ENCODE measurements at regions not wholly inside any gene's neighbourhood (a gene's known extent, or its start where the extent isn't known, plus 50 kb on each side); places are given as distances from the start of the nearest gene placed in this dataset.

DNA sequence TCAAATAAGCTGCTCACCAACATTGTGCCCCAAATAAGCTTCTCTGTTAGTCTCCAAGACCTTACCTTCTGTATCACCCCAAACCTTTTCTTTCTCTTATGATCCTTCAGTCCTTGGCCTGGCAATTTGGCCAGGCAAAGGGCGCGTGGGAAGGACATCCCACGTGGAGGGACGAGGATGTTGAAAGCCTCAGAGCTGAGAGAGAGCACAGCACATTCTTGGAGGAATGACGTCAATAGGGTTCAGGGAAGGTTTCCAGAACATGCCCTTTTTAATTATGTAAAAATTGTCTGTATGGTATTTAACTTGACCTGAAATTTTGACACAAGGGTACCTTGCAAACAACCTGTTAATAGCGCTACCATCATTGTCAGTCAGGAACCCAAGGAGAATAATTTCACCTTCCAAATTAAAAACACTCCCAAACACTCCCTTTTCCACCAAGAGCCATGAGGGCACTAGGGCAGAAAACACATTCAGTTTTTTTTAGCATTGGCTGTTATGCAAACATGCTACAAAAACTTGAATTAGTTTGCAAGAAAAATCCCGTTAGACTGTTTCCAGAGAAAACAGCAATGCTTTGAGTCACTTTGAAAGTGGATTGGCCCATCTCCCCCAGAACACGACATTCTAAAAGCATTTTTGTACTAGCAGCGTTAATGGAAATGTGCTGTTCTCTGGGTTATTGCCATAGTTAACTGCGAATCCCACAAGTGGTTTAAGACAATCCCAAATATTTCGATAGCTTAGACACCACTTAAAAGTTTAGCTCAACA is 183.2 kb upstream of the PUDP start:
- no peaks in the 10 kb centered on the region for H3K4me1 ChIP-seq
- TF ChIP-seq, protein P1, sequence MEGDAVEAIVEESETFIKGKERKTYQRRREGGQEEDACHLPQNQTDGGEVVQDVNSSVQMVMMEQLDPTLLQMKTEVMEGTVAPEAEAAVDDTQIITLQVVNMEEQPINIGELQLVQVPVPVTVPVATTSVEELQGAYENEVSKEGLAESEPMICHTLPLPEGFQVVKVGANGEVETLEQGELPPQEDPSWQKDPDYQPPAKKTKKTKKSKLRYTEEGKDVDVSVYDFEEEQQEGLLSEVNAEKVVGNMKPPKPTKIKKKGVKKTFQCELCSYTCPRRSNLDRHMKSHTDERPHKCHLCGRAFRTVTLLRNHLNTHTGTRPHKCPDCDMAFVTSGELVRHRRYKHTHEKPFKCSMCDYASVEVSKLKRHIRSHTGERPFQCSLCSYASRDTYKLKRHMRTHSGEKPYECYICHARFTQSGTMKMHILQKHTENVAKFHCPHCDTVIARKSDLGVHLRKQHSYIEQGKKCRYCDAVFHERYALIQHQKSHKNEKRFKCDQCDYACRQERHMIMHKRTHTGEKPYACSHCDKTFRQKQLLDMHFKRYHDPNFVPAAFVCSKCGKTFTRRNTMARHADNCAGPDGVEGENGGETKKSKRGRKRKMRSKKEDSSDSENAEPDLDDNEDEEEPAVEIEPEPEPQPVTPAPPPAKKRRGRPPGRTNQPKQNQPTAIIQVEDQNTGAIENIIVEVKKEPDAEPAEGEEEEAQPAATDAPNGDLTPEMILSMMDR (IDR thresholded peaks at IDR 0.05): no peak
- TF ChIP-seq POLR2A (IDR thresholded peaks at IDR 0.05) (no peak), POLR2AphosphoS5 (IDR thresholded peaks at IDR 0.05) (no peak), EP300 (IDR thresholded peaks at IDR 0.05) (no peak)
- no peaks in the 10 kb centered on the region for H3K27me3 ChIP-seq
- ATAC-seq (ENCODE audit: low FRiP score in 2 of 2) (peak in 1 of 2 donors; percentile 73), DNase-seq (no peak)
- peaks cover 0 to 8% (median 0%) of the 10 kb centered on the region in 4 donors for H3K36me3 ChIP-seq
- no peak overlapping the region for H3K4me3 ChIP-seq
- 76 to 81% methylated on average over 10 to 11 of the region's 11 CpGs for WGBS, 2 donors
- no peak overlapping the region for H3K27ac ChIP-seq
- no peaks in the 10 kb centered on the region for H3K9me3 ChIP-seq

DNA sequence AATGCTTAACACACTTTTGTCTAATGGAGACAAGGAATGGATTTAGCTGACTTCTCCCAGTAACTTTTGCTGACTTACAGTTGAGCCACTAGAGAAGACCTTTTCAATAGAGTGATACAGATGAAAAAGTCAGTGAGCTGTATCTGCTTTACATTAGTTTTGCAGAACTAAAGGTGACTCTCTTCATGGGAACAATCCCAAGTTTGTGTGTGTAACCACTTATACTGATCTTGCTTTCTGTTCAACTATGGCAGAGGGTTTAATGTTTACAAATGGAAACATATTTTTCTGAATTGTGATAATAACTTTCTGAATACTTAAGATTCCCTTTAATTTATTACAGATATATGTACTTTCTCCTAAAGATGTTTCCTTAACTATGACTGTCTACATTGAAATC is 182.6 kb upstream of the PUDP start:
- DNase-seq (no peak), ATAC-seq (ENCODE audit: low FRiP score in 2 of 2) (no peak)
- no peaks in the 10 kb centered on the region for H3K27me3 ChIP-seq
- no peaks in the 10 kb centered on the region for H3K9me3 ChIP-seq
- no peaks in the 10 kb centered on the region for H3K4me1 ChIP-seq
- H3K27ac ChIP-seq: no peak overlapping the region
- TF ChIP-seq POLR2AphosphoS5 (IDR thresholded peaks at IDR 0.05) (no peak), EP300 (IDR thresholded peaks at IDR 0.05) (no peak), POLR2A (IDR thresholded peaks at IDR 0.05) (no peak)
- TF ChIP-seq, protein P1 (IDR thresholded peaks at IDR 0.05): no peak
- H3K4me3 ChIP-seq: no peak overlapping the region
- peaks cover 0 to 8% (median 0%) of the 10 kb centered on the region in 4 donors for H3K36me3 ChIP-seq

DNA sequence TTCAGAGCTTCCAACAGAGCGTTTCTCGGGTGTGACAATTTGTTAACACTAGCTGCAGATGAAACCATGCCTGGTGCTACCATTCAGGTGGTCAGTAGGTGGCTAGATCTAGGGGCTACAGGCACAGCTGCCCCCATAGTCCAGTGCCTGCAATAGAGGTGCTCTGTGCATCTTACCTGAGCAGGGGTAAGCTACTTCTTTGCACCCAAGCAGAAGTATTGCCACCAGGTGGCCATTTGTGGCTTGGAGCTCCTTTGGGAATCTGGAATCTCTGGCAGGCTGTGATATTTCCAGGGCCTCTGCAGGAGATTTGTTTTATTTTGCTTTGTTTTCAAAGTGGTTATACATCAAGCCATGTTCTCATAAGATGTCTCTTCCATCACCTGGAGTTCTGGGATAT is 170.7 kb upstream of the PUDP start:
- H3K9me3 ChIP-seq: no peaks in the 10 kb centered on the region
- H3K4me1 ChIP-seq: no peaks in the 10 kb centered on the region
- H3K36me3 ChIP-seq: no peaks in the 10 kb centered on the region
- no peak overlapping the region for H3K27ac ChIP-seq
- H3K27me3 ChIP-seq: no peaks in the 10 kb centered on the region
- ATAC-seq (ENCODE audit: low FRiP score in 2 of 2): no peak
- 82 to 93% methylated on average over 2 of the region's 2 CpGs for WGBS, 2 donors
- DNase-seq: no peak
- no peak overlapping the region for H3K4me3 ChIP-seq
- TF ChIP-seq POLR2AphosphoS5 (IDR thresholded peaks at IDR 0.05) (no peak), EP300 (IDR thresholded peaks at IDR 0.05) (no peak), POLR2A (IDR thresholded peaks at IDR 0.05) (no peak)
- TF ChIP-seq, protein P1 (IDR thresholded peaks at IDR 0.05): no peak

DNA sequence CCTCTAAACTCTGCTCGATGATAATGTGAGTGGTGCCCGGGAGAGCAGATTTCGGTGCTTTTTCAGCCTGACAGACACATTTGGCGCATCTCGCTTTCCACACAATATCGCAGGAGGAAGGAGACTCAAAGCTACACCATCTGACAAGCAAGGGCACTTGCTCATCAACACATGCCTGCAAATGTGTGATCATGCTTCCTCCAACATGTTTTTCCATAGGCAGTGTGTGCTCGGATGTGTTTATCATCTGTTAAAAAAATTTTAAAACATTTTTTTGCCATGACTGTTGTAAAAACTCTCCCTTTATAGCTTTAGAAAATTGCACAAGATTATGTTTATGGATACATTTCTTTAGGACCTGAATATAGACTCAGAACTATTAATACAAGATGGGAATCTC is 170.3 kb upstream of the PUDP start:
- Histone ChIP-seq H3K4me1 (no peaks in the 10 kb centered on the region), H3K9me3 (no peaks in the 10 kb centered on the region), H3K36me3 (no peaks in the 10 kb centered on the region), H3K27ac (no peak overlapping the region), H3K4me3 (no peak overlapping the region), H3K27me3 (no peaks in the 10 kb centered on the region)
- ATAC-seq (ENCODE audit: low FRiP score in 2 of 2): no peak
- 93 to 95% methylated on average over 7 of the region's 7 CpGs for WGBS, 2 donors
- TF ChIP-seq, protein P1 (IDR thresholded peaks at IDR 0.05): no peak
- TF ChIP-seq POLR2A (IDR thresholded peaks at IDR 0.05) (no peak), POLR2AphosphoS5 (IDR thresholded peaks at IDR 0.05) (no peak), EP300 (IDR thresholded peaks at IDR 0.05) (no peak)
- no peak for DNase-seq

DNA sequence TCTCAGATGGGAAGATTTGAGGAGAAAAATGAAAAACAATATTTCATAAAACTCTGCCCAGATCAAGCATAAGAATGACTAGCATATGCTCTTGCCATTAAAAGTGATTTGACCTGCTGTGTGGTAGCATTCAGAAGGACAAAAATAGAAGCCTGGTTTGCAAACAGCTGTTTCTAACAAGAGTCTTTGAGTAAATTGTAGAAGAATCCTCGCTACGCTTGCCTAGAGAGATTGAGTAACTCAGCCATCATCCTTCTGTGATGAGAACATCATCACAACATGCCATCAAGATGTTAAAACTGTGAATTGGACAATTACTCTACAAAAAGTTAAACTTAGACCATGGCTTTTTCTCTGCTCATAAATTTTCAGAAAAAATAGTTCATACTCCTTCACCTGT is 168.9 kb upstream of the PUDP start:
- WGBS, 2 donors: 85 to 100% methylated on average over 2 of the region's 2 CpGs
- TF ChIP-seq POLR2AphosphoS5 (IDR thresholded peaks at IDR 0.05) (no peak), POLR2A (IDR thresholded peaks at IDR 0.05) (no peak), EP300 (IDR thresholded peaks at IDR 0.05) (no peak)
- TF ChIP-seq, protein P1 (IDR thresholded peaks at IDR 0.05): no peak
- H3K27me3 ChIP-seq: no peaks in the 10 kb centered on the region
- no peaks in the 10 kb centered on the region for H3K9me3 ChIP-seq
- H3K27ac ChIP-seq: no peak overlapping the region
- DNase-seq (no peak), ATAC-seq (ENCODE audit: low FRiP score in 2 of 2) (no peak)
- H3K4me1 ChIP-seq: no peaks in the 10 kb centered on the region
- no peaks in the 10 kb centered on the region for H3K36me3 ChIP-seq
- H3K4me3 ChIP-seq: no peak overlapping the region
